GM12892 (cell line): ENCODE measurements at regions not wholly inside any gene's neighbourhood (a gene's known extent, or its start where the extent isn't known, plus 50 kb on each side); places are given as distances from the start of the nearest gene placed in this dataset.
"Not testable (repeated sequence)": the region's sequence is repeated elsewhere in the genome, so short reads cannot be mapped to it uniquely, and the experiment has no call there.

ENCODE experiments used
- DNase-seq: peaks from one replicate; pipeline ENCODE4 v3.0.0; 2011; ENCODE audit not compliant: insufficient read length
- FAIRE-seq: peaks from 2 replicates; lab custom pipeline; 2011; peaks lifted over from hg19 to GRCh38; lab: Jason Lieb, UNC
- POLR2A ChIP-seq: IDR thresholded peaks from 2 replicates; pipeline ENCODE4 v1.6.1; 2011; ENCODE audit warnings: low read depth, low read length, control low read depth
- POLR2AphosphoS5 ChIP-seq: IDR thresholded peaks from 2 replicates; pipeline ENCODE4 v1.6.1; 2011; ENCODE audit warnings: low read depth, low read length, control low read depth
- TAF1 ChIP-seq: IDR thresholded peaks from 2 replicates; pipeline ENCODE4 v1.6.1; 2011; ENCODE audit warnings: low read depth, mild to moderate bottlenecking, control low read depth, low read length, borderline replicate concordance

- TF ChIP-seq POLR2A = no peak
- no peak for TF ChIP-seq TAF1
- no peak for TF ChIP-seq POLR2AphosphoS5
- FAIRE-seq = no peak
Measured at GRCh38 chr3:103515116-103515515, 1080.3 kb downstream of the ZPLD1 start.

DNA sequence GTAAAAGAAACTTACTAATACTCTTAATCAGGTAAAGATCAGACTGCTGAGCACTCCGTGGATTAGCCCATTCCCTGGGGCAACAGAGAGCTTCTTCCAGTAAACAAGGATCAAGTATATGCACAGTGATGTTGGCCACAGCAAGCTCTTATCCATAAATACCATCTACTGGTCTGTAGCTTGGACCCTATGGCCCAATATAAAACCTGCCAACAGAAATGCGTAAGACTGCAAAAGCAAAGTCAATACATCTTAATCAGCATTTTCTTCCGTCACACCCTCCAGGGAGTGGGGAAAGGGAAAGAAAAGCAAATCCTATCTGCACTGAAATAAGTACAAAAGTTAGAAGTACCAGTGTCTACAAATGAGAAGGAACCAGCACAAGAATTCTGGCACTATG is 1082.1 kb downstream of the ZPLD1 start:
- DNase-seq (no peak), FAIRE-seq (no peak)
- TF ChIP-seq TAF1 (no peak), POLR2AphosphoS5 (no peak), POLR2A (no peak)

More at GRCh38 chr3:103515116-103515515, 1080.3 kb downstream of the ZPLD1 start:
- no peak for DNase-seq

DNA sequence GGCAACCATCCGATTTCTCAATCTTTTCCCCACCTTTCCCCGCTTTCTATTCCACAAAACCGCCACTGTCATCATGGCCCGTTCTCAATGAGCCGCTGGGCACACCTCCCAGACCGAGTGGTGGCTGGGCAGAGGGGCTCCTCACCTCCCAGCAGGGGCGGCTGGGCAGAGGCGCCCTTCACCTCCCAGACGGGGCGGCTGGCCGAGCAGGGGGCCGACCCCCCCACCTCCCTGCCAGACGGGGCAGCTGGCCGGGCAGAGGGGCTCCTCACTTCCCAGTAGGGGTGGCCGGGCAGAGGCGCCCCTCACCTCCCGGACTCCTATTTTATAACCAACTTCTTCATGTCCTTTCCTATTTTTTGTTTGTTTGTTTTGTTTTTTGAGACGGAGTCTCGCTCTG is 1096.5 kb downstream of the ZPLD1 start:
- DNase-seq, FAIRE-seq: not testable (repeated sequence)

GRCh38 chr3:103532986-103533385 is 1098.2 kb downstream of the ZPLD1 start:
- no peak for FAIRE-seq
- TF ChIP-seq TAF1 (no peak), POLR2AphosphoS5 (no peak), POLR2A (no peak)
- no peak for DNase-seq

- TF ChIP-seq POLR2AphosphoS5 (no peak), POLR2A (no peak), TAF1 (no peak)
- DNase-seq (no peak), FAIRE-seq (no peak)
Measured at GRCh38 chr3:103554451-103554850, 1119.6 kb downstream of the ZPLD1 start.

DNA sequence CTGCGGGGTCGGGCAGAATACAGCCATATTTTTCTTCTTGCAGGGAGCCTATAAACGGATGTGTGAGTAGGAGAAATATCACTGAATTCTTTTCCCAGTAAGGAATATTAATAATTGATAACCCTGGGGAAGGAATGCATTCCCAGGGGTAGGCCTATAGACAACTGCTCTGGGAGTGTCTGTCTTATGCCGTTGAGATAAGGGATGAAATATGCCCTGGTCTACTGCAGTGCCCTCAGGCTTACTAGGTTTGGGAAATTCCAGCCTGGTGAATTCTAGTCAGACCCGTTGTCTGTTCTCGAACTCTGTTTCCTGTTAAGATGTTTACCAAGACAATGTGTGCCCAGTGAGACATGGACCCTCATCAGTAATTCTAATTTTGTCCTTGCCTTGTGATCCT is 1129.3 kb downstream of the ZPLD1 start:
- not testable (repeated sequence) for DNase-seq

DNA sequence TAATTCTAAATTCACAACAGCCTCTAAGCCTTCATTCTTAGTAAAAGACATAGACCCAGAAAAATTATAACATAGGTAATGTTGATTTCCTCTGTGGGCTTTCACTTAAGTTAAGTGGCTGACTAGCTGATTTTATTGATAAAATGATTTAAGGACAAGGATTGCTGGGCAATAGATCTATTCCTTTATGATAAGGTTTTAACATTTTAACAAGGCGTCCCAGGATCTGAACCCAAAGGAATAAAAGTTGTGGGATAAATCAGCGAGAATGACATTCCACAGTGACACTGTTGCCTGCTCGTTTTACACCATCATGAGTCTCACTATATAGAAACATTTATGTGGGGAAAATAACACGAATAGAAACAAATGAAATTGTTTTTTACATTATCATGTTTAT is 1151.0 kb downstream of the ZPLD1 start:
- DNase-seq (no peak), FAIRE-seq (no peak)
- TF ChIP-seq POLR2AphosphoS5 = no peak
- no peak for TF ChIP-seq TAF1
- TF ChIP-seq POLR2A = no peak

More for the DNA sequence above, 1129.3 kb downstream of the ZPLD1 start:
- not testable (repeated sequence) for FAIRE-seq

GRCh38 chr3:103589770-103590169 is 1155.0 kb downstream of the ZPLD1 start:
- DNase-seq = no peak
- no peak for TF ChIP-seq POLR2AphosphoS5
- no peak for TF ChIP-seq TAF1
- TF ChIP-seq POLR2A = no peak
- FAIRE-seq = no peak

DNA sequence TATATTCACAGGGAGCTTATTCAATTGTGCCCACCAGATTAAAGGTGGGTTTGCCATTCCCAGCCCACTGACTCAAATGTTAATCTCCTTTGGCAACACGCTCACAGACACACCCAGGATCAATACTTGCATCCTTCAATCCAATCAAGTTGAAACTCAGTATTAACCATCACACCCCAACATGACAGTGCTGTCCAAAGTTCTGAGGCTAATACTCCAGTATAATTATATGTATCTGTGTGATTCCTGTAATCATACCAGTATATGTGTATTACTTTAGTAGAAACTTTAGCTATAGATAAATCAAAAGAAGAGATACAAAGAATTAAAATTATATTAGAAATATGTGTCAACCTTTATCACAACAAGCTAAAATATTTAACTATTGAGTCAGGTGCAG is 1166.0 kb downstream of the ZPLD1 start:
- DNase-seq (no peak), FAIRE-seq (no peak)
- TF ChIP-seq TAF1 (no peak), POLR2A (no peak), POLR2AphosphoS5 (no peak)

GRCh38 chr3:103601666-103602065 is 1166.9 kb downstream of the ZPLD1 start:
- DNase-seq = no peak
- TF ChIP-seq POLR2A (no peak), POLR2AphosphoS5 (no peak), TAF1 (no peak)
- FAIRE-seq = no peak

- TF ChIP-seq POLR2AphosphoS5 (no peak), TAF1 (no peak), POLR2A (no peak)
- DNase-seq (no peak), FAIRE-seq (no peak)
Measured at GRCh38 chr3:103609472-103609871, 1174.7 kb downstream of the ZPLD1 start.

DNA sequence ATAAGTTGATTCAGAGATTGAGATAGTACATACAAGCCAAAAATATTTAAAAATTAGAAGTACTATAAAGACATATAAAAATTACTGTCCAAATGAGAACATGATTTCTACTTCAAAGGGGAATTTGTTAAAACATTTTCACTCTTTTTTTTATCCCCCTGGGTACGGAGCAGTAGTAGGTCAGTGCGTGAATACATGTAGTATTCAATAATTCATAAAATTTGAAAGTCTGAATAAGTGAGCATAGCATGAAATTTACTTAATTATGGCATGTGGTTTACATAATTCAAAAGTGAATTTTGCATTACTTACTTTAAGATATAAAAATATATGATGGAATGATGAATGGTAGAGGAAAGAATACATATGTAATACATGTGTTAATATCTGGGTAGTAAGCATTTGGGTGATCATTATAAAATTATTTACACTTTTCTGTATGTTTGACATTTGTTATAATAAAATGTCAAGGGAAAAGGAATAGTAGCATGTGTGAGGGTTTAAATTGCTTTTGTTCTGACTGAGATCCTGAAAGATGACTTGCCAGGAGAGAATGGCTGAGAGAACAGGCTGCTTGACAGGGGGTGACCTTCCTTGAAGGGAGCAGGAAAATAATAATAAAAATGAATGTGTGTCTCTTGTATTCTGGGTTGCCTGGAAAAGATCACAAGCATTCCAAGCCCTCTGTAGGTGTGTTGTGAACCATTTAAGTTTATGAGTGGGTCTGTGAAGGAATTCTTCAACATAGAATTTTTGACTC is 1178.8 kb downstream of the ZPLD1 start:
- FAIRE-seq (no peak), DNase-seq (no peak)
- no peak for TF ChIP-seq TAF1
- TF ChIP-seq POLR2A = no peak
- no peak for TF ChIP-seq POLR2AphosphoS5
